GM12892 (cell line): ENCODE measurements at regions not wholly inside any gene's neighbourhood (a gene's known extent, or its start where the extent isn't known, plus 50 kb on each side); places are given as distances from the start of the nearest gene placed in this dataset.

Experiments used
- DNase-seq: peaks from one replicate; pipeline ENCODE4 v3.0.0; 2011; ENCODE audit not compliant: insufficient read length
- FAIRE-seq: peaks from 2 replicates; lab custom pipeline; 2011; peaks lifted over from hg19 to GRCh38; lab: Jason Lieb, UNC
- POLR2A ChIP-seq: IDR thresholded peaks from 2 replicates; pipeline ENCODE4 v1.6.1; 2011; ENCODE audit warnings: low read depth, low read length, control low read depth
- POLR2AphosphoS5 ChIP-seq: IDR thresholded peaks from 2 replicates; pipeline ENCODE4 v1.6.1; 2011; ENCODE audit warnings: low read depth, low read length, control low read depth
- TAF1 ChIP-seq: IDR thresholded peaks from 2 replicates; pipeline ENCODE4 v1.6.1; 2011; ENCODE audit warnings: low read depth, mild to moderate bottlenecking, control low read depth, low read length, borderline replicate concordance

DNA sequence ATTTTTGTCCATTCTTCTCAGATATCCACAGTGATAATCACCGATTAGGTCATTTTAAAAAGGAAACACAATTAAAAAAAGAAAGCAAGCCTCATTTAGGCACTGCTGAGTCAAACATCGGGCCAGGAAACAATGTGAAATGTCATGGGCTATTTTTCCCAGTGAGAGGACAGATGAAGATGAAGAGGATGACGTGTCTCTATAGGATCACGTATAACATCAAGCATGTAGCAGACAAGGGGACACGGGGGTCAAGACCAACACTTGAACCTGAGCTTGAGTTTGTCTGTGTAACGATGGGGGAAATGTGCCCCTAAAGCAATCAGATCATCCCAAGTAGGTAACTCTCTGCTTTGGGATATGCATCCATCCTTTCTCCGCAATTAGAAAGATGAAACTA is 553.2 kb downstream of the CD83 start:
- no peak for DNase-seq
- TF ChIP-seq TAF1 (no peak), POLR2A (no peak), POLR2AphosphoS5 (no peak)
- no peak for FAIRE-seq

DNA sequence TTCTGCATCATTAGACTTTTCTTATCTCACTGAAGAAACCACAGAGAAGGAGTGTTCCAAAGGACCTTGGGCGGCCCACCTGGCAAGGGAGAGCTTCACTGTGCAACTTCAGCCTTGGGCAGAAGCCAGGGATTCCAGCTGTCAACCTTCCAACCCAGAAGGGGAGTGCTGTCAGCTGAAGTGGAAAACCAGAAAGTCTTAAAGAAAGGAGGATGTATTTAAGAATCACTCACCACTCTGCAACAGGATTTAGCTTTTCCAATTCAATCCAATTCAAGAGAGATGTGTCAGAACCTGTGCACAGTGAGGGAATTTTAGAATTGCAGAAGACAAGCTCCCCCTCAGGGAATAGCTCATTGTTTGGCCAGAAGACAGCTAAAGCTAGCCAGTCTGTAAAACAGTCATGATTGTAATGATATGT is 553.7 kb downstream of the CD83 start:
- no peak for TF ChIP-seq POLR2AphosphoS5
- FAIRE-seq, result no peak
- DNase-seq, result no peak

DNA sequence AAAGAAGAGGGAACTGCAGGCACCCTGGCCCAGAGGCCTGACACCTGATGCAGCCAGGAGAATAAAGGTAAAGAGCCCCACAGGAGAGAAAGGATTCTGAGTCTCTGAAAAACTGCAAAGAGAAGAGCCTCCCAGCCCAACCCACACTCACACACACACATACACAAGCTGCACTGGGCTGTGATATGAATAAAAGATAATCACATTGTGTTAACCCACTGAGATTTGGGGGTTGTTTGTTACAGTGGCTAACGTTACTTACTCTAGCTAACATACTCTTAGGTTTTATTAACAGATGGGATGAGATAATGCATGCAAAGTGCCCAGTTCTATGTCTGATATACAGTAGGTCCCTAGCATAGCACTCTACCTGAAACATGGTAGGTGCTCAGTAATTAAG is 554.4 kb downstream of the CD83 start:
- FAIRE-seq (no peak), DNase-seq (no peak)
- TF ChIP-seq POLR2AphosphoS5 (no peak), POLR2A (no peak), TAF1 (no peak)

DNA sequence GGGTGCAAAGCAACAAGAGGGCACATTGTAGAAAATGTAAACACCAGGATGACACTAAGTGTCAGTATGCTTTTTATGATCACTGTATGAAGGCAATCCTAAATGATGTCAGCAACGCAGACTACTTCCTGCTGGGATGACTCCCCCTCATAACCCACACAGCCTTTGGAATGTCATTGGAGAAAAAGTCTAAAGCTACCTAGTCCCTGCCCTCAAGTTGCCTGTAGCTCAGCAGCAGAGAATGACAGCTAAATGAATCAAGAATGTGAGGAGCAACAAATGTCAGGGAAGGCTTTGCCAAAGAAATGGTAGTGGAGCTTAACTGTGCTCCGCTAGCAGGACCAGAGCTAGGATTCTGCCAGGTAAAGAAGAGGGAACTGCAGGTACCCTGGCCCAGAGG is 555.6 kb downstream of the CD83 start:
- TF ChIP-seq TAF1 (no peak), POLR2A (no peak), POLR2AphosphoS5 (no peak)
- DNase-seq, result no peak
- no peak for FAIRE-seq

DNA sequence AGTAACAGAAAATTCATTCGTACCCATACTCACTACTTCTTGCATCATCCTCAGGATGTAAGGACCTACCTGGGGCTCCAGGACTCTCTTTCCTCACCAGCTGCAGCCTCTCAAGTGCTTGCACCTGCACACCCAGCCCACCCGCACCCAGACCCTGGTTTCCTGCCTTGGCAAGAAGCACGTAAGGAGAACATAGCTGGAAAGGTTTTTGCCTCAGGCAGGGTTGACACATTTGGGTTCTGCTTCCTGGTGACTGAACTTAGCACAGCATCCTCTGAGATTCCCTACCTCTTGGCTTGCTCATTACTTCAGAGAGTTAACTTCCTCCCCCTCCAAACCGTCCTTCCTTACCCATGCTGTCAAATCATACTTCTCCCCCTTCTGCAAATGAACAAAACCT is 556.9 kb downstream of the CD83 start:
- DNase-seq (no peak), FAIRE-seq (no peak)
- TF ChIP-seq POLR2AphosphoS5 (no peak), POLR2A (no peak), TAF1 (no peak)

DNA sequence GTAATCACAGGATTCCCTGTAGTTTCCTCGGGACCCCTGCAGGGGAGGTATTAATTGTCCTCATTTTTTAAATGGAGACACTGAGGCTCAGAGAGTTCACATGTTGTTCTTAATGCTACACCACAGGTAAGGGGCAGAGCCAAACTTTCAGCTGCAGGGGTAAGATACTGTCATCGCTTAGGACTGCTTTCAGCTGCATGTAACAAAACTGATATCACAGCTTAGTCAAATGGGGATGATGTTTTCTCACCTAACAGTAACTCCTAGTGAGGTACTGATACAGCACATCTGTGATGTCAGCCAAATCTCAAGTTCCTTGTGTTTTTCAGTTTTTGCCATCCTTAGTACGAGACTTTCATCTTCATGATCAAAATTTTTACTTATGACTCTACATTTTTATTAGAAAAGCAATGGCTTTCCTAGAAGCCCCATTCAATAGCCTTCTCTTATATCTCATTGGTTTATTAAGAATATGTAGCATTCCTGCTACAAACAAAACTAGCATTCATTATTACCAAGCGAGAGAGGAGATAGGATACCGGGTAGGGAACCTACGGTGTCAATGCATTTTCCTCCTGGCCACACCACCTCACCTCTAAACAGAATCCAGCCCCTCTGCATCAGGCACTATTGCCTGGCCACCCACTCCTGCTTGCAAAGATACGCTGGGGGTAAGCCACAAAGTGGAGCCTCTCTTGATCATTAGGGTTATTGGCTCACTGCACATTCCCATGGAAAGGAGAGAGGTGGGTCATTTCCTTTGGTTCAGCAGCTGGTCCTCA is 557.5 kb downstream of the CD83 start:
- DNase-seq, result no peak
- FAIRE-seq, result no peak
- TF ChIP-seq POLR2AphosphoS5, result no peak
- TF ChIP-seq TAF1, result no peak
- TF ChIP-seq POLR2A, result no peak

DNA sequence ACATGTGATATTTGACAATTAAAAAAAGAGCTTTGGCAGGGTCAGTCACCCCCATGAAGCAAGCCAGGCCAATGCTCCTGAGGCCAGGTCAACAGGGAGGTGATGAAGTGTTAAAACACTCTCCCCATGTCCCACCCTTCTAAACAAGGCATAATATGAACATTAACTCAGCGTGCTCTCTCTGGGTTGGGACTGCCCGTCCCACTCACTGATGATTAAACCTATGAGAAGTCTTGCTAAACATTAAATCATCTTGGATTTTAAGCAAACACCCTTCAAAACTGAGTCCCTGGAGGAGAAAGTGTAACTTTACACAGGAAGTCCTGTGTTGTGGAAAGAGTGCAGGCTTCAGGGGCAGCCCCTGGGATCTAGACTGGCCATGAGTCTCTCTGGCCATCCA is 558.5 kb downstream of the CD83 start:
- DNase-seq (no peak), FAIRE-seq (no peak)
- TF ChIP-seq TAF1 (no peak), POLR2AphosphoS5 (no peak), POLR2A (no peak)

DNA sequence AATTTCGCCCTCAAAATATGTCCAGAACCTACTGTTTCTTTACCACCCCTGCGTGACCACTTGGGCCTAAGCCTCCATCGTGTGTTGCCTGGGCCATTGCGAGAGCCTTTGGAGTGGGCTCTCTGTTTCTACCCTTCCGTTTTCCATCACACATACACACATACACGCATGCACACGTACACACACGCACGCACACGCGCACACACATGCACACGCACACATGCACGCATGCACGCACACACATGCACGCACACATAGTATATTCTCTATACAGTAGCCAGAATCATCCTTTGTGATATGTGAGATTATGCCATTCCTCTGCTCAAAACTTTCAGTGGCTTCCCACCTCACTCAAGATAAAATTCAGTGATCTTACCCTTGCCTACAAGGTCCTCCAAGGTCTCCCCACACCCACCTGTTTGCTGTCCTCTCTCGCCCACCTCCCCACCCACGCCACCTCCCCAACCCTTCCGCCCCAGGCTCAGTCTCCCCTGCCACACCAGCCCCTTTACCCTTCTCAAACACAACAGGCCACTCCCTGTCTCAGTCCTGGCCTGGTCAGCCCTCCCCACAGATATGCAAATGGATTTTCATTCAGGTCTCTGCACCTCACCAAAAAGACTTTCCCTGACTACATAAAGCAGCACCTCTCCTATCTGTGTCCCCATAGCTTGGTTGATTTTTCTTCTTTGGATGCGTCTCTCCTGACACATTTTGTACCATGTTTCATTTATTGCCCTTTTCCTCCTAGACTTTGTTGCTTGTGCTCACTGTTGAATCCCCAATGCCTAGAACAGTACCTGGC is 559.6 kb downstream of the CD83 start:
- no peak for FAIRE-seq
- no peak for DNase-seq
- TF ChIP-seq POLR2AphosphoS5 (no peak), POLR2A (no peak), TAF1 (no peak)

DNA sequence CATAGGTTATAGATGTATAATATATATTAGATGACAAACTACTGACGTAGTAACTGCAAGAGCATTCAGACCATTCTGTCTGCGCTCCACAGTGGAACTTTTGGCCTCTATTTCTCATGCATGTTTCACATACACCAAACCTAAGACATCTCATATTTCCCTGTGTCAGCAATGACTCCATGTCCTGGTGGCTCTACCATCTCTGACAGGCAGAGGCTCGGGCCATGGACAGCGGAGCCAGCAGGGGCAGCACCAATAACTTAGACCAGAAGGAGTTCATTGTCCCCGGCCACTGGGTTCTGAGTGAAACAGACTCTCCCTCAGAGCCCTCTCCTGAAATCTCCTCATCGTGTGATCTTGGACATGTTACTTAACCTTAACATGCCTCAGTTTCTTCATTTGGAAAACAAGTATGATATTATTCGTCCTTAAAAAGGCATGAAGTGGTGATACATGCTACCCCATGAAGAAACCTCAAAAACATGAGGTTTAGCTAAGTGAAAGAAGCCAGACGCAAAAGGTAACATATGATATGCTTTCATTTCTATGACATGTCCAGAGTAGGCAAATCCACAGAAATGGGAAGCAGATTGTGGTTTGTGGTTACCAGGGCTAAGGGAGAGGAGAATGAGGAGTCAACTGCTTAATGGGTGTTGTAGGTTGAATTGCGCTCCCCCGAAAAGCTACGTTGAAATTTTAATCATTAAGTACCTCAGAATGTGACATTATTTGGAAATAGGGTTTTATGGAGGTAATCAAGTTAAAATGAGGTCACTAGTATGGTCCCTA is 564.0 kb upstream of the JARID2 start:
- DNase-seq, result no peak
- FAIRE-seq, result no peak
- no peak for TF ChIP-seq POLR2A
- no peak for TF ChIP-seq POLR2AphosphoS5
- TF ChIP-seq TAF1, result no peak

DNA sequence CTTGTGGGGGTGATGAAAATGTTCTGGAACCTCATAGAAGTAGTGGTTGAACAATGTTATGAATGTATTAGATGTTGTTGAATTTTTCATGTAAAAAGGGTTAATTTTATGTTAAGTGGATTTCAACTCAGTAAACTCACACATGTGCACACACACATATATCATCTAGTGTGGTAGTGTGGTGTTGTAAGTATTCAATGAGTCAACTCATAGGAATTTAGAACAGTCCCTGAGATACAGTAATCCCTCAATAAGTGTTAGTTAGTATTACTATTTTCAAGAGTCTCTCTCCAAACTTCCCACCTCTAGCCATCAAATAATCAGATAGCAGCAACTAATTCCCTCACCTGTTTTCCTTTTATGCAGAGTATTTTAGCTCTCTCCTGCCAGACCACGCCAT is 563.1 kb upstream of the JARID2 start:
- no peak for TF ChIP-seq POLR2A
- no peak for TF ChIP-seq POLR2AphosphoS5
- TF ChIP-seq TAF1, result no peak
- DNase-seq, result no peak
- no peak for FAIRE-seq

DNA sequence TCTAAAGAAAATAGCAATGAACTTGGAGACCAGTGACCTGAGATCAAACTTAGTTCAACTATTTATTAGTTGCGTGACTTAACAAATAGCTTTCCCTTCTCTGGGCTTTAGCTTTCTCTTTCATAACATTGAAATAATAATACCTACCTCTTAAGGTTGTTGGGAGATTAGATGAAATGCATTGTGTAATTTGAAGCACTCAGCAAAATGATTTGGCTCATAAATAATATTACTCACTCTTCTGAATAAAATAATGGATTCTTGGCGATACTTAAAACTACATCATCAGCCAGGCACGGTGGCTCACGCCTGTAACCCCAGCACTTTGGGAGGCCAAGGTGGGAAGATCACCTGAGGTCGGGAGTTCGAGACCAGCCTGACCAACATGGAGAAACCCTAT is 556.2 kb upstream of the JARID2 start:
- DNase-seq (no peak), FAIRE-seq (no peak)
- TF ChIP-seq POLR2A (no peak), POLR2AphosphoS5 (no peak), TAF1 (no peak)
